T-helper 2 cell treated with Interferon-gamma antibody and Interleukin-4, amounts not matched to agents 5 μg/mL and 100 μg/mL, for 36 hours (primary cell): ENCODE measurements at regions not wholly inside any gene's neighbourhood (a gene's known extent, or its start where the extent isn't known, plus 50 kb on each side); places are given as distances from the start of the nearest gene placed in this dataset.

Experiments used
- DNase-seq: peaks from one replicate; pipeline ENCODE4 v3.0.0; 2021; ENCODE audit warnings: low spot score
- H3K27ac Mint-ChIP-seq: one replicate; pipeline ENCODE4 v1.8.0; 2021; ENCODE audit warnings: mild to moderate bottlenecking, mixed read lengths
- H3K27me3 Mint-ChIP-seq: one replicate; pipeline ENCODE4 v1.8.0; 2021; ENCODE audit warnings: low read depth, mixed read lengths
- H3K36me3 Mint-ChIP-seq: one replicate; pipeline ENCODE4 v1.8.0; 2021; ENCODE audit warnings: low read depth, mixed read lengths
- H3K4me1 Mint-ChIP-seq: one replicate; pipeline ENCODE4 v1.8.0; 2021; ENCODE audit warnings: low read depth, mixed read lengths
- H3K4me3 Mint-ChIP-seq: one replicate; pipeline ENCODE4 v1.8.0; 2022; ENCODE audit warnings: mild to moderate bottlenecking, moderate library complexity, mixed read lengths
- H3K9me3 Mint-ChIP-seq: one replicate; pipeline ENCODE4 v1.8.0; 2021; ENCODE audit warnings: mixed read lengths

DNA sequence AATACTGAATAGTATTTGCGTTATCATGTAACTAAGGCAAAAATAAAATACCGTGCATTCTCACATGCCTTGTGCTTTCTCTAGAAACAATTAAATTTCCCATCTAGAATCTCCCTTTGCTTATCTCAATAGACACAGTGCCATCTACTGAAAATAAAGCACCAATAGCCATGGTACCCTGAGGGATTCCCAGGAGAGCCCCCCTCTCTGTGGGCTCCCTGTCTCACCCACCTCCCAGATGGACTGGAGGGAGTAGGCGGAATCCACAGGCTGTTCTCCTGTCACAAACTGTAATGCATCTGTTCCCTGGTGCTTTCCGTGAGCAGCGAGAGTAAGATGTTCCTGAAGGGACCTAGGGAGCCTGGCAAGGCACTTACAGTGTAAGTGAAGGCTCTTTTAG is 112.4 kb upstream of the UPP2 start:
- Mint-ChIP-seq H3K36me3 (no peaks in the 10 kb centered on the region), H3K9me3 (peaks cover 5% of the 10 kb centered on the region), H3K4me1 (no peaks in the 10 kb centered on the region), H3K4me3 (no peak overlapping the region), H3K27ac (no peak overlapping the region), H3K27me3 (peaks cover 1% of the 10 kb centered on the region)
- DNase-seq, result no peak

DNA sequence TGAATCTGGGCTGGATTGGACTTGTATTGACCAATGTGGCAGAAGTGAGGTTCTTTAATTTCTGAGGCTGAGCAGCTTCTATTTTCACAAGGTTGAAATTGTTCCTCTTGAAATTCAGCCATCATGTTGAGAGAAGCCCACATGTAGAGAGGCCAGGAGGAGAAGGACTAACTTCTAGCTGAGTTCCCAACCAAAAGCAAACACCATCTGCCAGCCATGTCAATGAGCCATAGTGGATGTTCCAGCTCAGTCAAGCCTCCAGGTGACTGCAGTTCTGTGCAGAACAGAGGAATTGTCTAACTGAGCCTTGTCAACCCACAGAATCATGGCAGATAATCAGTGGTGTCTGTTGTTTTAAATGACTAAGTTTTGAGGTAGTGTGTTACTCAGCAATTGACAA is 110.6 kb upstream of the ACVR1 start:
- H3K4me1 Mint-ChIP-seq, result no peaks in the 10 kb centered on the region
- H3K9me3 Mint-ChIP-seq, result peaks cover 5% of the 10 kb centered on the region
- peaks cover 7% of the 10 kb centered on the region for H3K27me3 Mint-ChIP-seq
- no peak for DNase-seq
- H3K36me3 Mint-ChIP-seq, result no peaks in the 10 kb centered on the region
- no peak overlapping the region for H3K4me3 Mint-ChIP-seq
- H3K27ac Mint-ChIP-seq, result no peak overlapping the region

DNA sequence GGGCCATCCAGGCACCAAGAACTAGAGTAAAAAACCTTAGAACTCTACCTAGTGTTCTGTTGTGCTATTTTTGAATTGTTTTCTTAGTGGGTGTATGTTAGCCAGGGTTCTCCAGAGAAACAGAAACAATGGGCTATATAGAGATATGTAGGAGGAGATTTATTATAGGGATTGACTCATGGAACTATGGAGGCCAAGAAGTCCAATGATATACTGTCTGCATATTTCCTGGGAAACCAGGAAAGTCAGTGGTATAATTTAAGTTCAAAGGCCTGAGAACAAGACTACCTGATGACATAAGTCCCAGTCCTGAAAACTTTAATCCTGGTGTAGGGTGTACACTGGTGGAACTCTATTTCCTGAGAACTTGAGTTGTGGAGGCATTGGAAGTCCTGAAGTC is 108.7 kb upstream of the ACVR1 start:
- H3K27me3 Mint-ChIP-seq, result peaks cover 7% of the 10 kb centered on the region
- H3K4me1 Mint-ChIP-seq, result no peaks in the 10 kb centered on the region

DNA sequence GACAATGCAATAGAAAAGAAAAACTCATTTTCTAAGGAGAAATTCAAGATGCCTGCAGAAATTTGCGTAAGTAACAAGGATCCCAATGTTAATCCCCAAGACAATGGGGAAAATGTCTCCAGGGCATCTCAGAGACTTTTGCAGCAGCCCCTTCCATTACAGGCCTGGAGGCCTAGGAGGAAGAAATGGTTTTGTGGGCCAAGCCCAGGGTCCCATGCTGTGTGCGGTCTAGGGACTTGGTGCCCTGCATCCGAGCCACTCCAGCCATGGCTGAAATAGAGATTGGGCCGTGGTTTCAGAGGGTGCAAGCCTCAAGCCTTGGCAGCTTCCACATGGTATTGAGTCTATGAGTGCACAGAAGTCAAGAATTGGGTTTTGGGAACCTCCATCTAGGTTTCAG is 103.9 kb upstream of the ACVR1 start:
- Mint-ChIP-seq H3K27ac (no peak overlapping the region), H3K4me3 (no peak overlapping the region), H3K9me3 (peaks cover 12% of the 10 kb centered on the region), H3K4me1 (no peaks in the 10 kb centered on the region), H3K36me3 (no peaks in the 10 kb centered on the region), H3K27me3 (peaks cover 7% of the 10 kb centered on the region)
- no peak for DNase-seq

More for the DNA sequence above, 108.7 kb upstream of the ACVR1 start:
- H3K4me3 Mint-ChIP-seq, result no peak overlapping the region
- DNase-seq, result no peak
- peaks cover 9% of the 10 kb centered on the region for H3K9me3 Mint-ChIP-seq
- no peak overlapping the region for H3K27ac Mint-ChIP-seq
- H3K36me3 Mint-ChIP-seq, result no peaks in the 10 kb centered on the region

DNA sequence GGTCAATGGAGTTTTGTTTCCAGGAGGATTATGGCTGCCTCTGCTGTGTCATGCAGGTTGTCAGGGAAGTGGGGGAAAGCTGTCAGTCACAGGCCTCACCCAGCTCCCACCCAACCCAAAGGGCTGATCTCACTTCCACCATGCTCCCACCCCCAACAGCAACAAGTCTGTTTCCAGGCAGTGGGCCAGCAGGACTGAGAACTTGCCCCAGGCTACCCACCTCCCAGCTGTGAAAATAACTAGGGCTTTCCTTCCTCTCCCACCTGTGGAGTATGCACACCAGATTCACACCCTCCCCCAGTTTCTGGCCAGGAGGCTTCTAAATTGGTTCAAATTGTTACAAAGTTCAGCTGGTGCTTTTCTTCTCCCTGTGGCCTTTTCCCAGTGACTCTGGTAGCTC is 95.6 kb upstream of the ACVR1 start:
- no peaks in the 10 kb centered on the region for H3K36me3 Mint-ChIP-seq
- H3K9me3 Mint-ChIP-seq, result no peaks in the 10 kb centered on the region
- H3K27me3 Mint-ChIP-seq, result peaks cover 13% of the 10 kb centered on the region
- no peak for DNase-seq
- H3K27ac Mint-ChIP-seq, result no peak overlapping the region
- no peak overlapping the region for H3K4me3 Mint-ChIP-seq
- peaks cover 1% of the 10 kb centered on the region for H3K4me1 Mint-ChIP-seq

DNA sequence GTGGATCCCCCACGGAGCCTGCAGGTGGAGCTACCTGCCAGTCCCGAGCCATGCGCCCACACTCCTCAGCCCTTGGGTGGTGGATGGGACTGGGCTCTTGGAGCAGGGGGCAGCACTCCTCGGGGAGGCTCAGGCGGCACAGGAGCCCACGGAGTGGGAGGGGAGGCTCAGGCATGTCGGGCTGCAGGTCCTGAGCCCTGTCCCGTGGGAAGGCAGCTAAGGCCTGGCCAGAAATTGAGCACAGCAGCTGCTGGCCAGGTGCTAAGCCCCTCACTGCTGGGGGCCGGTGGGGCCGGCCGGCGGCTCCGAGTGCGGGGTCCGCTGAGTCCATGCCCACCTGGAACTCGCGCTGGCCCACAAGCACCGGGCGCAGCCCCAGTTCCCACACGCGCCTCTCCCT is 91.7 kb upstream of the ACVR1 start:
- no peak overlapping the region for H3K27ac Mint-ChIP-seq
- peaks cover 13% of the 10 kb centered on the region for H3K27me3 Mint-ChIP-seq
- H3K9me3 Mint-ChIP-seq, result no peaks in the 10 kb centered on the region
- H3K36me3 Mint-ChIP-seq, result no peaks in the 10 kb centered on the region
- H3K4me1 Mint-ChIP-seq, result peaks cover 1% of the 10 kb centered on the region
- no peak for DNase-seq
- no peak overlapping the region for H3K4me3 Mint-ChIP-seq

DNA sequence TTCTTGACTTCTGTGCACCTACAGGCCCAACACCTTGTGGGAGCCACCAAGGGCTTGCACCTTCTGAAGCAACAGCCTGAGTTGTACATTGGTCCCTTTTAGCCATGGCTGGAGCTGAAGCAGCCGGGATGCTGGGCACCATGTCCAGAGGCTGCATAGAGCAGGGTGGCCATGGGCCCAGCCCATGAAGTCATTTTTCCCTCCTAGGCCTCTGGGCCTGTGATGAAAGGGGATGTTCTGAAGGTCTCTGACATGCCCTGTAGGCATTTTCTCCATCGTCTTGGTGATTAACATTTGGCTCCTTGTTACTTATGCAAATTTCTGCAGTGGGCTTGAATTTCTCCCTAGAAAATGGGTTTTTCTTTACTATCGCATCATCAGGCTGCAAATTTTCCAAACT is 83.1 kb upstream of the ACVR1 start:
- peaks cover 28% of the 10 kb centered on the region for H3K9me3 Mint-ChIP-seq
- H3K4me3 Mint-ChIP-seq, result no peak overlapping the region
- H3K4me1 Mint-ChIP-seq, result no peaks in the 10 kb centered on the region
- H3K36me3 Mint-ChIP-seq, result no peaks in the 10 kb centered on the region
- H3K27ac Mint-ChIP-seq, result no peak overlapping the region
- no peak for DNase-seq
- no peaks in the 10 kb centered on the region for H3K27me3 Mint-ChIP-seq

DNA sequence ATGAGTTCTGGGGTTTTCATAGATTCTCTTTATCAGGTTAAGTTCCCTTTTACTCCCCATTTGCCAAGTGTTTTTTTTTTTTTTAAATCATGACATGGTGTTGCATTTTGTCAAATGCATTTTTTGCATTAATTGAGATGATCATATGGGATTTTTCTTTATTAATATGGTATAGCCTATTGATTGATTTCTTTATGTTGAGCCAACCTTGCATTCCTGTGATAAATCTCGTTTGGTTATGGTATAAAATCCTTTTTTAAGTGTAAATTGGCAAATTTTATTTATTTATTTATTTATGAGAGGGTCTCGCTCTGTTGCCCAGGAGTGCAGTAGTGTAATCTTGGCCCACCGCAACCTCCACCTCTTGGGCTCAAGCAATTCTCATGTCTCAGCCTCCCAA is 81.5 kb upstream of the ACVR1 start:
- H3K36me3 Mint-ChIP-seq, result no peaks in the 10 kb centered on the region

DNA sequence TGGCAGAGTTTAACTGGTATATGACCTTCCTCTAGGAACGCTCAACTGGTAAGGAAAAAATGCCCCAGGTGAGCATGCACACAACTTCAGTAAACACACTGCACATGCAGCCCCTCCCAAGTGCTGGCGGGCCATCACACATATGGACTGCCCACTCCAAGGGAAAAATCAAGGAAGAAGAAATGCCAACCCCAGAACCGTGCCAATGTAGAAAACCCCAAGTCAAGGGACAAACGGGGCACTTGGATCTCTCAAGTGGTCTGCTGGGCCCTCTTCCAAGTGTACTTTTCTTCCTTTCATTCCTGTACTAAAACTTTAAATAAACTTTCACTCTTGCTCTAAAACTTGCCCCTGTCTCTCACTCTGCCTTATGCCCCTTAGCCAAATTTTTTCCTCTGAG is 76.4 kb upstream of the ACVR1 start:
- Mint-ChIP-seq H3K36me3 (no peaks in the 10 kb centered on the region), H3K4me1 (no peaks in the 10 kb centered on the region), H3K9me3 (peaks cover 9% of the 10 kb centered on the region), H3K27me3 (peaks cover 5% of the 10 kb centered on the region), H3K27ac (no peak overlapping the region), H3K4me3 (no peak overlapping the region)
- no peak for DNase-seq

More for the DNA sequence above, 81.5 kb upstream of the ACVR1 start:
- H3K27me3 Mint-ChIP-seq, result no peaks in the 10 kb centered on the region
- no peak for DNase-seq
- no peaks in the 10 kb centered on the region for H3K4me1 Mint-ChIP-seq
- H3K27ac Mint-ChIP-seq, result no peak overlapping the region
- H3K9me3 Mint-ChIP-seq, result peaks cover 28% of the 10 kb centered on the region
- no peak overlapping the region for H3K4me3 Mint-ChIP-seq

DNA sequence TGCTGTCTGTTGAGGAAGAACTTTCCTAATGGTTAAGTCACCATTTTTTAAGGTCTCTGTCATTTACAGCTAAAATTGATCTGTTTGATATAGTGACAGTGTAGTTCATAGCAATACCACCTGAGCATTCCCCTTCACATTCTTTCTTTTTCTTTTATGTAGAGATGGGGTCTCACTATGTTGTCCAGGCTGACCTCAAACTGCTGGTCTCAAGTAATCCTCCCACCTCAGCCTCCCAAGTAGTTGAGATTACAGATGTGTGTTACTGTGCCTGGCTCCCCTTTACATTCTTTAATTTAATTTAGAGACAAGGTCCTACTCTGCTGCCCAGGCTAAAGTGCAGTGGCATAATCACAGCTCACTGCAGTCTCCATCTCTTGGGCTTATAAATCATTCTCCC is 72.7 kb upstream of the ACVR1 start:
- no peaks in the 10 kb centered on the region for H3K4me1 Mint-ChIP-seq
- no peaks in the 10 kb centered on the region for H3K36me3 Mint-ChIP-seq
- no peak for DNase-seq
- no peaks in the 10 kb centered on the region for H3K9me3 Mint-ChIP-seq
- peaks cover 13% of the 10 kb centered on the region for H3K27me3 Mint-ChIP-seq
- H3K4me3 Mint-ChIP-seq, result no peak overlapping the region
- H3K27ac Mint-ChIP-seq, result no peak overlapping the region

DNA sequence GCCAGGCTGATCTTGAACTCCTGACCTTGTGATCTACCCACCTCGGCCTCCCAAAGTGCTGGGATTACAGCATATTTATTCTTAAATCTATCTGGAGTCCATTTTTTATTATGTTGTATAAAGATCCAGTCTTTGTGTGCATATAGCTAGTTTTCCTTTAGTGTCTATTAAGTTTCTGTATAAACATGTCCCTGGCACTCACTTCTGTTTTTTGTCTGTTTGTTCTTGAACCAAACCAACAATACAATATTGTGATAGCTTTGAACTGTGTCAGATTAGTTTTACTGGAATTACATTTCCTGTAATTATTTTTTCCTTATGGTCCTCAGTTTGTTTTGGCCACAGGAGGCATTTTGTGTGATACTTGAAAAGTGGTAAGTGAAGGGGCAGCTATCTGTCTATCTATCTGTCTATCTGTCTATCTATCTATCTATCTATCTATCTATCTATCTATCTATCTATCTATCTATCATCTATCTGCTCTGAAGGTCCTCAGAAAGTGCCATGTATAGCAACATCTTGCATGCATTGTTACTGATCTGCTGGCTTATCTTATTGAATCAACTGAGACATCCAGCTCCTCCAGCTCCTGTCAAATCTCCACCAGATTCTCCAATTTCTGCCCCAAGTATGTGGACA is 70.9 kb upstream of the ACVR1 start:
- no peaks in the 10 kb centered on the region for H3K36me3 Mint-ChIP-seq
- no peaks in the 10 kb centered on the region for H3K4me1 Mint-ChIP-seq
- no peaks in the 10 kb centered on the region for H3K9me3 Mint-ChIP-seq
- DNase-seq, result no peak
- peaks cover 15% of the 10 kb centered on the region for H3K27me3 Mint-ChIP-seq
- H3K4me3 Mint-ChIP-seq, result no peak overlapping the region
- no peak overlapping the region for H3K27ac Mint-ChIP-seq

DNA sequence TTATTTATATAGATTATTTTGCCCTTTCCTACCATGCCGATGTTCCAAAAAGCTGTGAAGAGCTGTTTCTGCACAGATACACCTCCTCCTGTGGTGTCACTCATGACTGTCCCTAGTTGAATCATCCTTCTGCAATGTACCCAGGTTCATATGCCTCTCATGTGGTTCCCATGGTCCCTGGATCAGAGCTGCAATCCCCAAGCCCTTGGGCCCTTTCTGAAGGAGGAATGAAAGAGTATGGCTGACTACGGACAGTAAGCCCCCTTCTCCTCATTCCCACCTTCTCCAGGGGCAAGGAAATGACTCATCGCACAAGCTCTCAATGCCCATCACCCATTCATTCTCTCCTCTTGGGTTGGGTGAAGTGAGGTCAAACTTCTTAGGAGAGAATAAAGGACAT is 63.9 kb upstream of the ACVR1 start:
- no peak overlapping the region for H3K27ac Mint-ChIP-seq
- no peaks in the 10 kb centered on the region for H3K36me3 Mint-ChIP-seq
- H3K4me1 Mint-ChIP-seq, result peaks cover 2% of the 10 kb centered on the region
- no peak for DNase-seq
- H3K9me3 Mint-ChIP-seq, result no peaks in the 10 kb centered on the region
- H3K27me3 Mint-ChIP-seq, result peaks cover 5% of the 10 kb centered on the region
- no peak overlapping the region for H3K4me3 Mint-ChIP-seq

DNA sequence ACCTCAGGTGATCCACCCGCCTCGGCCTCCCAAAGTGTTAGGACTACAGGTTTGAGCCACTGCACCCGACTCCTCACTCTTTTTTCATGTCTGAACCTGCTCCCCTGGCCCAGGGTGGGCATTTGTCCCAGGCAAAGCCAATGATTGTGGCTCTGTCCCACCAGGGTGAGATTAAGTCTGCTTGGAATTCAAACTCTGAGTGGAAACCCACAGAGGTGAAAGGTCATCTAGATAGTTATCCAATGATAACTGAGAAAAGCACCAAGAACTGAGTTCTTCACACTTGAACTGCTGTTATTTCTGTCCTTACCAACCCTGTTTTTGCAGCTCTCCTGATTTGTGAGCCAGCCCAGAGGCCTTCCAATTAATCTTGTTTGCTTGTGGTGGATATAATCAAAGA is 62.4 kb upstream of the ACVR1 start:
- no peaks in the 10 kb centered on the region for H3K36me3 Mint-ChIP-seq
- H3K27me3 Mint-ChIP-seq, result no peaks in the 10 kb centered on the region
- H3K9me3 Mint-ChIP-seq, result no peaks in the 10 kb centered on the region
- no peak for DNase-seq
- H3K4me1 Mint-ChIP-seq, result peaks cover 2% of the 10 kb centered on the region
- H3K27ac Mint-ChIP-seq, result no peak overlapping the region
- H3K4me3 Mint-ChIP-seq, result no peak overlapping the region

DNA sequence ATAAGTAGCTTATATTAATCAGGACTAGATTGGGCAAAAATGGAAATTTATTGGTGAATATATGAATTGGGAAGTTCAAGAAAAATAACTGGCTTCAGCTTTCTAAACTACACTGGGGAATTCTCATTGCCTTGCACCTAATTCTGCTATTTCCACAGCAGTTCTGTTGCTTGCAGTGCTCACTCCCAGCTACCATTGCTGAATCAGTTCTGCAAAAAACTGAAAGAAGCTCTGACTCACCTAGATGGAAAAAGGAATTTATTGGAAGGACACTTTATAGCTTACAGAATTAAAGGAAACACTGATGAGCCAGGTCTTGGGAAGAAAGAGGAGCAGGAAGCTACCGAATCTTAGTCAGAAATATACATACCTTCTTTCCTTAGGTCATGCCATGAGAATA is 60.3 kb upstream of the ACVR1 start:
- H3K27ac Mint-ChIP-seq, result no peak overlapping the region
- no peaks in the 10 kb centered on the region for H3K36me3 Mint-ChIP-seq
- no peak overlapping the region for H3K4me3 Mint-ChIP-seq
- DNase-seq, result no peak
- H3K9me3 Mint-ChIP-seq, result no peaks in the 10 kb centered on the region
- peaks cover 2% of the 10 kb centered on the region for H3K4me1 Mint-ChIP-seq
- H3K27me3 Mint-ChIP-seq, result no peaks in the 10 kb centered on the region

DNA sequence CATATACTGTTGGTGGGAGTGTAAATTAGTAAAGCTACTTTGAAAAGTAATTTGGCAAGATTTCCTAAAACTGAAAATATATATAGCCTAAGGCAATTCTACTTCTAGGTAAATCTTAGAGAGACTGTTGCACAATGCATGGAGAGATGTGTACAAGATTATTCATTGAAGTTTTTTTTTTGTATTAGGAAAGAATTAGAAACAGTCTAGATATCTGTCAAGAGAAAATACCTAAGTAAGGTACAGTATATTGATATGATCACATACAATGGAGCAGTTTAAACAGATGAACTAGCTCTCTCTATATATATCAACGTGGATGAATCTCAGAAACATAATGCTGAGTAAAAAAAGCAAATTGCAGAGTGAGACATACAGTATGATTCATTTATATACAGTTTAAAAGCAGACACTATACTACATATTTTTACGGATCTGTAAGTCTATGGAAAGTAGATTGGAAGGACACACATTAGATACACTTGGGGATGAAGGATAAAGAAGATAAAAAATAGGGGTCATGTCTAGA is 59.3 kb upstream of the ACVR1 start:
- Mint-ChIP-seq H3K9me3 (no peaks in the 10 kb centered on the region), H3K4me1 (peaks cover 2% of the 10 kb centered on the region), H3K4me3 (no peak overlapping the region), H3K27me3 (no peaks in the 10 kb centered on the region), H3K27ac (no peak overlapping the region), H3K36me3 (no peaks in the 10 kb centered on the region)
- no peak for DNase-seq
